HG03064 (cell line): ENCODE measurements at regions not wholly inside any gene's neighbourhood (a gene's known extent, or its start where the extent isn't known, plus 50 kb on each side); places are given as distances from the start of the nearest gene placed in this dataset.
"Not testable (repeated sequence)": the region's sequence is repeated elsewhere in the genome, so short reads cannot be mapped to it uniquely, and the experiment has no call there.

Experiments used
- ATAC-seq: cut with Tn5 transposase; IDR thresholded peaks from one replicate; pipeline ENCODE4 v1.9.1; 2021; ENCODE audit warnings: low read depth; ENCODE audit not compliant: unreplicated experiment

- ATAC-seq: no peak
These were observed 136.9 kb upstream of the FBXO11 start for GRCh38 chr2:48043131-48043700.

DNA sequence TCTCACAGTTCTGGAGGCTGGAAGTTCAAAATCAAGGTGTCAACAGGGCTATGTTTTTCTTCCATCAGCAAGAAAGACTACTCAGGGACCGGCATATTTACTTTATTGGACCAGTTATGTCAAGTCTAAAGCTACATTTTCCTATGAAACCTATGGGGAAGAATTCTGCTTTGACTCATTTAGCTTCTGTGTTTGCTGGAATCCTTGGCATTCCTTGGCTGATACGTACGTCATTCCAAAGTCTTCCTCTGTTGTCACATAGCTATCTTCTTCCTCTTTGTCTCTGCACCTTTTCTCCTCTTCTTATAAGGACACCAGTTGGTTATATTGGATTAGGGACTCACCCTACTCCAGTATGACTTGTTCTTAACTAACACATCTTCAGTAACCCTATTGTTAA, 137.4 kb upstream of the FBXO11 start:
- ATAC-seq: no peak

DNA sequence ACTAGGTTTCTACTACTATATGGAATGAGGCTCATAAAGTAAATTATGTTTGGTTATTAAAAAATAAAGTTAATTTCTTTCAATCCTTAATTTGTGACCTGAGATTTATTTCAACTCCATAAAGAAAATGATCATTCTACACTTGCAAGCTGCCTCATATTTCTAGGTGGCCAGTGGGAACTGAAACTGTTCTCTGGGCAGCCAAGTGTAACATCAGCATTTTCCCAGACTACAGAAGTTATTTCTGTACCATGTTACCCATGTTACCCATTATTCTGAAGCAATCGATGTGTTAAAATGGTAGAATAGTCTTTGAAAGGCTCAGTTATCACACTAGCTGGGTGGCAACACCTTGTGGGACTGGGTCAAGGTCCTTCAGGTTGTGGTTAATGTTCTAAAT, 139.3 kb upstream of the FBXO11 start:
- no peak for ATAC-seq

- ATAC-seq: no peak
These were observed 142.3 kb upstream of the FBXO11 start for GRCh38 chr2:48048476-48049171.

- no peak for ATAC-seq
These were observed 143.1 kb upstream of the FBXO11 start for GRCh38 chr2:48049371-48049770.

DNA sequence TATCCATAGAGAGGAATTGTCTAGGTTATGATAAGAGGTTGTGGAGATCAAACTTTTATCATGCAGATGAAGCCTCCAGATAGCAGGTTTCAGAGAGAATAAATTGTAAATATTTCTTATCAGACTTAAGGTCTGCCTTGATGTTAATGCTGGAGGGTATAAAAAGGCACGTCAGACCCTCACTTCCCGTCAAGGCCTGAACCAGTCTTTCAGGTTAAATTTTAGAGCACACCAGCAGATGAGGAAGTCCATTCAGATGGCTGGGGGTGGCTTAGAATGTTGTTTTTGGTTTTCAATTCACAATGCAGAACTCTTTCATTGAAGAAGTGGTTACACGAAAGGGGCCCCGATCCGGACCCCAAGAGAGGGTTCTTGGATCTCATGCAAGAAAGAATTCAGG, 144.4 kb upstream of the FBXO11 start:
- ATAC-seq: no peak

- no peak for ATAC-seq
These were observed 153.7 kb upstream of the FBXO11 start for GRCh38 chr2:48059975-48060374.

DNA sequence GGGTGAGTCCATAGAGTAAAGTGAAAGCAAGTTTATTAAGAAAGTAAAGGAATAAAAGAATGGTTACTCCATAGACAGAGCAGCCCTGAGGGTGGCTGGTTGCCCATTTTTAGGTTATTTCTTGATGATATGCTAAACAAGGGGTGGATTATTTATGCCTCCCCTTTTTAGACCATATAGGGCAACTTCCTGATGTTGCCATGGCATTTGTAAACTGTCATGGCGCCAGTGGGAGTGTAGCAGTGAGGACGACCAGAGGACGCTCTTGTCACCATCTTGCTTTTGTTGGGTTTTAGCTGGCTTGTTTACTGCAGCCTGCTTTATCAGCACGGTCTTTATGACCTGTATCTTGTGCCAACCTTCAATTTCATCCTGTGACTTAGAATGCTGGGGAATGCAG, 155.4 kb upstream of the FBXO11 start:
- not testable (repeated sequence) for ATAC-seq

GRCh38 chr2:48065096-48065495, 158.8 kb upstream of the FBXO11 start:
- ATAC-seq: no peak

GRCh38 chr2:48066000-48066399, 159.7 kb upstream of the FBXO11 start:
- no peak for ATAC-seq

DNA sequence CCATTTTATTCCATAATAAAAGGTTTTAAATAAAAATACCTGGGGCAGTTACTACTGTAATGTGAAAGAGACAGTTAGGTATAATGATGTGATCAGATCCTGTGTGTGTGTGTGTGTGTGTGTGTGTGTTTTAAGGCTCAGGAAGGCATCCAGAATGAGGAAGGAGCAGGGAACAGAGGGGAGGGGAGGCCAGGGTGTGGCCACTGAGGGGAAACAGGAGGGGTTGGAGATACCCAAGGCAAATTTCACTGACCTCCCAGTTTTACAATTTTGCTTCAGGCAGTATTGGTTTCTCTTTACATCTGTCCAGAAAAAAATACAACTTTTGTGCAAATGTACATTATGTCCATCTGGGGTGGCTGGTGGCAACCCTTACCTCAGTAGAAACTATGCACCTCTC, 163.5 kb upstream of the FBXO11 start:
- no peak for ATAC-seq

DNA sequence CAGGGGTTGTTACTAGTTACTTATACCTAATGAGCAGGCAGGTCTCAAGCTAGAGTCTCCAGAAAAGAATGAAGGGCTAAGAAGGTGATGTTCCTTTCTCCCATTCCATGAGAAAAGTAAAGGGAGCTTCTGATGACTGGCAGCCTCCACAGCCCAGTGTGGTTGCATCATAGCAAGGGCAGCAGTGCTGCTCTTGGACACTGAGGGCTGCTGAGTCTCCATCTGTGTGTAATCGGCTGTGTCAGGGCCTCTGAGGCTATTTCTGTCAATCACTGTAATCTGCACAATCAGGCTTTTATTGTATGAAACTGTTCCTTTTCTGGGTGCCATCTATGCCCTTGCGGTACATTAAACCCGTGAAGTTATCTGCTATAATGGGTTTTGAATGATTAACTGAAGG, 164.1 kb upstream of the FBXO11 start:
- no peak for ATAC-seq

DNA sequence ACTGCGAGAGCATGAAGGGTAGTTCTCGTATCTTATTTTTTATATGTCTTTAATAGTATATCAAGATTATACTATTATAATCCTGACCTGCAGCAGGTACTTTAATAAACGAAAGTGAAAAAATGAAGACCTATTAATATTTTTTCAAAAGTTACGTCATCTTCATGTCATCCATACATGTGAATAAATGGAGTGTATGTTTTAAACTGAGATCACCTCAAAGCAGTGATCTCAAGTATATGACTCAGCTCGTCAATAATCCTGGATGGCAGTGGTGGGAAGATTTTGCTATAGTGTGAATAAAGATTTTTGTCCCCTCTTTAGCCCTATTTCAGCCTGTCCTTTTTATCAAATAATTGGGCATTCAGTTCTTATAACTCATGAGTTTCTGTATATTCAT, 166.3 kb upstream of the FBXO11 start:
- ATAC-seq: no peak

- no peak for ATAC-seq
These were observed 169.3 kb upstream of the FBXO11 start for GRCh38 chr2:48075631-48076030.

- ATAC-seq: no peak
These were observed 174.4 kb upstream of the FBXO11 start for GRCh38 chr2:48080534-48081316.

- ATAC-seq: no peak
These were observed 175.0 kb upstream of the FBXO11 start for GRCh38 chr2:48081317-48081628.

DNA sequence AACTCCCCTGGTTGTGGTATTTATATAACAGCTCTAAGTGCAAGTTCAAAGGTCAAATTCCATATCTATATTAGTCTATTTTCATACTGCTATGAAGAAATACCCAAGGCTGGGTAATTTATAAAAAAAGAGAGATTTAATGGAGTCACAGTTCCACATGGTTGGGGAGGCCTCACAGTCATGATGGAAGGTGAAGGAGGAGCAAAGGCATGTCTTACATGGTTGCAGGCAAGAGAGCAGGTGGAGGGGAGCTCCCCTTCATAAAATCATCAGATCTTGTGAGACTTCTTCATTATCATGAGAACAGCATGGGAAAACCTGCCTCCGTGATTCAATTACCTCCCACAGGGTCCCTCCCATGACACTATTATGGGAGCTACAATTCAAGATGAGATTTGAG, 179.6 kb upstream of the FBXO11 start:
- ATAC-seq: no peak

GRCh38 chr2:48088994-48089393, 182.7 kb upstream of the FBXO11 start:
- no peak for ATAC-seq

GRCh38 chr2:48089644-48090043, 183.3 kb upstream of the FBXO11 start:
- no peak for ATAC-seq

DNA sequence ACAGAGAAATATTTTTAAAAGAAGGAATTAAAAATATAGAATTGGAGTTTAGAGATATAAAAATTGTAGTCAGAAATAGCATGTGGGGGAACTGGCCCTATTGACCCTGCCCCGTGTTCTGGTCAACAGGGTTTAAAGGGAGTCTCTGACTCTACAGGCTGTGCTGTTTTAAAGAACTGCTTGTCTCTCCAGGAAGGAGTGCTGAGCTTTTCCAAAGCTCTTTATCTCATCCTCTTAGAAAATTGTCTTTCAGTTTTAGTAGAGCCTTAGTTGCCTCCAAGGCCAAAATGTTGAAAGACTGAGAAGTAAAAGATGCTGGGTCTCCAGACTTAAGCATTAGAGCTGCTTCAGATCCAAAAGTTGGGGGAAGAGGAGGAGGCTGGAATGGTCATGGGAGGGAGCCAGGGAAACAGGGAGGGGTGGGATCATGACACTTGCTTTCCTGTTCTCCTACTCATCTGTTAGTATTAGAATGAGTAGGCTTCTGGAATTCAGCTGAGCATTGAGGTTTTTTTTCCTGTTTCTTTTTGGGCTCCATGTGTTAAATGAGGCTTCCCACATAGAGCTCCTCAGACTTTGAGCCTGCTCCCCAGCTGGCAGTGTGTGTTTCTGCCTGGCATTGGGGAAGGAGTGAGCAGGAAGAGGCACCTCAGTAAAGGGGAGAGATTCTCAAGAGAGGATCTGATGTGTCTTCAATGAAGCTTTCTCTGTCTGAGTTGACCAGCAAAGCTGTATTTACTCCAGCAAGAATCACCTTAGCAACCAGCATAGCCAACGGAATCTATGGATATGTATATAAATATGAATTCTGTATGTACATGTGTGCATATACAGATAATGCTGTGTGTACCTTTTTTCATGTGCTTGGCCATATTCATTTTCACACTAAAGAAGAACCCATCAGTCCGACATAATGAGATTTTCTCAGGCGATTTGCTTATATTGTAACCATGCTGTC, 186.8 kb upstream of the FBXO11 start:
- no peak for ATAC-seq

GRCh38 chr2:48096765-48097164, 190.5 kb upstream of the FBXO11 start:
- ATAC-seq: not testable (repeated sequence)
